ENCODE measurements at regions not wholly inside any gene's neighbourhood (a gene's known extent, or its start where the extent isn't known, plus 50 kb on each side); places are given as distances from the start of the nearest gene placed in this dataset.

- no peak overlapping the region for H3K4me3 ChIP-seq (ENCODE audit: low read length)
- no peaks in the 10 kb centered on the region for H3K9me3 ChIP-seq (ENCODE audit: low read depth, low read length)
- no peaks in the 10 kb centered on the region for H3K27me3 ChIP-seq (ENCODE audit: insufficient read depth, low read length)
- peaks cover 15% of the 10 kb centered on the region for H3K4me1 ChIP-seq (ENCODE audit: insufficient read depth, low read length)
Measured at GRCh38 chr14:98162856-98163805, 1108.9 kb downstream of the BCL11B start.

- H3K27me3 ChIP-seq (ENCODE audit: insufficient read depth, low read length) = no peaks in the 10 kb centered on the region
- H3K4me1 ChIP-seq (ENCODE audit: insufficient read depth, low read length) = peaks cover 23% of the 10 kb centered on the region
- H3K4me3 ChIP-seq (ENCODE audit: low read length) = no peak overlapping the region
- no peaks in the 10 kb centered on the region for H3K9me3 ChIP-seq (ENCODE audit: low read depth, low read length)
Measured at GRCh38 chr14:98163873-98164272, 1108.1 kb downstream of the BCL11B start.

- Histone ChIP-seq H3K27me3 (ENCODE audit: insufficient read depth, low read length) (no peaks in the 10 kb centered on the region), H3K4me3 (ENCODE audit: low read length) (no peak overlapping the region), H3K4me1 (ENCODE audit: insufficient read depth, low read length) (peaks cover 38% of the 10 kb centered on the region), H3K9me3 (ENCODE audit: low read depth, low read length) (no peaks in the 10 kb centered on the region)
Measured at GRCh38 chr14:98165976-98166375, 1106.0 kb downstream of the BCL11B start.

- Histone ChIP-seq H3K27me3 (ENCODE audit: insufficient read depth, low read length) (no peaks in the 10 kb centered on the region), H3K4me3 (ENCODE audit: low read length) (no peak overlapping the region), H3K4me1 (ENCODE audit: insufficient read depth, low read length) (peaks cover 51% of the 10 kb centered on the region), H3K9me3 (ENCODE audit: low read depth, low read length) (no peaks in the 10 kb centered on the region)
Measured at GRCh38 chr14:98167275-98167674, 1104.7 kb downstream of the BCL11B start.

GRCh38 chr14:98167705-98168104 lies 1104.3 kb downstream of the BCL11B start:
- H3K4me1 ChIP-seq (ENCODE audit: insufficient read depth, low read length) = peaks cover 54% of the 10 kb centered on the region
- H3K4me3 ChIP-seq (ENCODE audit: low read length) = no peak overlapping the region

GRCh38 chr14:98168211-98168985 lies 1103.6 kb downstream of the BCL11B start:
- Histone ChIP-seq H3K4me3 (ENCODE audit: low read length) (no peak overlapping the region), H3K9me3 (ENCODE audit: low read depth, low read length) (no peaks in the 10 kb centered on the region), H3K4me1 (ENCODE audit: insufficient read depth, low read length) (peaks cover 59% of the 10 kb centered on the region), H3K27me3 (ENCODE audit: insufficient read depth, low read length) (no peaks in the 10 kb centered on the region)

More at GRCh38 chr14:98167705-98168104, 1104.3 kb downstream of the BCL11B start:
- no peaks in the 10 kb centered on the region for H3K9me3 ChIP-seq (ENCODE audit: low read depth, low read length)
- H3K27me3 ChIP-seq (ENCODE audit: insufficient read depth, low read length) = no peaks in the 10 kb centered on the region

GRCh38 chr14:98169170-98169587 lies 1102.8 kb downstream of the BCL11B start:
- H3K4me3 ChIP-seq (ENCODE audit: low read length) = no peak overlapping the region
- no peaks in the 10 kb centered on the region for H3K9me3 ChIP-seq (ENCODE audit: low read depth, low read length)
- no peaks in the 10 kb centered on the region for H3K27me3 ChIP-seq (ENCODE audit: insufficient read depth, low read length)
- H3K4me1 ChIP-seq (ENCODE audit: insufficient read depth, low read length) = peaks cover 67% of the 10 kb centered on the region

GRCh38 chr14:98170575-98170974 lies 1101.4 kb downstream of the BCL11B start:
- Histone ChIP-seq H3K9me3 (ENCODE audit: low read depth, low read length) (no peaks in the 10 kb centered on the region), H3K27me3 (ENCODE audit: insufficient read depth, low read length) (no peaks in the 10 kb centered on the region), H3K4me1 (ENCODE audit: insufficient read depth, low read length) (peaks cover 76% of the 10 kb centered on the region), H3K4me3 (ENCODE audit: low read length) (no peak overlapping the region)

GRCh38 chr14:98171654-98172053 lies 1100.3 kb downstream of the BCL11B start:
- no peaks in the 10 kb centered on the region for H3K9me3 ChIP-seq (ENCODE audit: low read depth, low read length)
- H3K4me1 ChIP-seq (ENCODE audit: insufficient read depth, low read length) = peaks cover 76% of the 10 kb centered on the region
- H3K27me3 ChIP-seq (ENCODE audit: insufficient read depth, low read length) = no peaks in the 10 kb centered on the region
- H3K4me3 ChIP-seq (ENCODE audit: low read length) = no peak overlapping the region

GRCh38 chr14:98172243-98172778 lies 1099.7 kb downstream of the BCL11B start:
- Histone ChIP-seq H3K4me1 (ENCODE audit: insufficient read depth, low read length) (peaks cover 70% of the 10 kb centered on the region), H3K4me3 (ENCODE audit: low read length) (no peak overlapping the region), H3K9me3 (ENCODE audit: low read depth, low read length) (no peaks in the 10 kb centered on the region), H3K27me3 (ENCODE audit: insufficient read depth, low read length) (no peaks in the 10 kb centered on the region)

GRCh38 chr14:98173305-98173704 lies 1098.7 kb downstream of the BCL11B start:
- H3K4me3 ChIP-seq (ENCODE audit: low read length) = no peak overlapping the region
- no peaks in the 10 kb centered on the region for H3K27me3 ChIP-seq (ENCODE audit: insufficient read depth, low read length)
- no peaks in the 10 kb centered on the region for H3K9me3 ChIP-seq (ENCODE audit: low read depth, low read length)
- peaks cover 63% of the 10 kb centered on the region for H3K4me1 ChIP-seq (ENCODE audit: insufficient read depth, low read length)

- no peak overlapping the region for H3K4me3 ChIP-seq (ENCODE audit: low read length)
- no peaks in the 10 kb centered on the region for H3K27me3 ChIP-seq (ENCODE audit: insufficient read depth, low read length)
- H3K9me3 ChIP-seq (ENCODE audit: low read depth, low read length) = no peaks in the 10 kb centered on the region
- peaks cover 57% of the 10 kb centered on the region for H3K4me1 ChIP-seq (ENCODE audit: insufficient read depth, low read length)
Measured at GRCh38 chr14:98174041-98174440, 1098.0 kb downstream of the BCL11B start.

GRCh38 chr14:98175436-98175835 lies 1096.6 kb downstream of the BCL11B start:
- no peak overlapping the region for H3K4me3 ChIP-seq (ENCODE audit: low read length)
- H3K4me1 ChIP-seq (ENCODE audit: insufficient read depth, low read length) = peaks cover 48% of the 10 kb centered on the region
- no peaks in the 10 kb centered on the region for H3K27me3 ChIP-seq (ENCODE audit: insufficient read depth, low read length)
- no peaks in the 10 kb centered on the region for H3K9me3 ChIP-seq (ENCODE audit: low read depth, low read length)

- Histone ChIP-seq H3K9me3 (ENCODE audit: low read depth, low read length) (no peaks in the 10 kb centered on the region), H3K27me3 (ENCODE audit: insufficient read depth, low read length) (no peaks in the 10 kb centered on the region), H3K4me3 (ENCODE audit: low read length) (no peak overlapping the region), H3K4me1 (ENCODE audit: insufficient read depth, low read length) (peaks cover 43% of the 10 kb centered on the region)
Measured at GRCh38 chr14:98175881-98176280, 1096.1 kb downstream of the BCL11B start.

GRCh38 chr14:98176892-98177291 lies 1095.1 kb downstream of the BCL11B start:
- no peaks in the 10 kb centered on the region for H3K9me3 ChIP-seq (ENCODE audit: low read depth, low read length)
- peaks cover 43% of the 10 kb centered on the region for H3K4me1 ChIP-seq (ENCODE audit: insufficient read depth, low read length)
- H3K27me3 ChIP-seq (ENCODE audit: insufficient read depth, low read length) = no peaks in the 10 kb centered on the region
- H3K4me3 ChIP-seq (ENCODE audit: low read length) = no peak overlapping the region
